Uterus (tissue), 2 donors: ENCODE measurements at regions not wholly inside any gene's neighbourhood (a gene's known extent, or its start where the extent isn't known, plus 50 kb on each side); places are given as distances from the start of the nearest gene placed in this dataset.

Source experiments
- CTCF ChIP-seq, 4 experiments: fragments of 200-600 bp in 2 of 4; fragments of 450-650 bp in 2 of 4; sonication (generic) in 2 of 4; IDR thresholded peaks; one replicate each; pipeline ENCODE4 v1.5.1; 2016 to 2019; ENCODE audit warnings: antibody characterized with exemption in 4 of 4, mild to moderate bottlenecking in 2 of 4, moderate library complexity in 1 of 4
- POLR2A ChIP-seq, 2 donors: fragments of 450-650 bp; IDR thresholded peaks; one replicate each; pipeline ENCODE4 v1.6.1; 2016; ENCODE audit warnings: antibody characterized with exemption in 2 of 2, mild to moderate bottlenecking in 1 of 2, moderate library complexity in 1 of 2

GRCh38 chr15:31801152-31801551 lies 229.2 kb upstream of the CHRNA7 start:
- TF ChIP-seq POLR2A (IDR thresholded peaks at IDR 0.05) (no peak), CTCF (IDR thresholded peaks at IDR 0.05) (no peak)
